Activated T-cell treated with anti-CD3 and anti-CD28 coated beads, Interleukin-2, amount 50 U/mL, for 48 hours (primary cell): ENCODE measurements at regions not wholly inside any gene's neighbourhood (a gene's known extent, or its start where the extent isn't known, plus 50 kb on each side); places are given as distances from the start of the nearest gene placed in this dataset.

Experiments
- DNase-seq, 2 experiments: peaks; one replicate each; pipeline ENCODE4 v3.0.0-alpha.2; 2020

DNA sequence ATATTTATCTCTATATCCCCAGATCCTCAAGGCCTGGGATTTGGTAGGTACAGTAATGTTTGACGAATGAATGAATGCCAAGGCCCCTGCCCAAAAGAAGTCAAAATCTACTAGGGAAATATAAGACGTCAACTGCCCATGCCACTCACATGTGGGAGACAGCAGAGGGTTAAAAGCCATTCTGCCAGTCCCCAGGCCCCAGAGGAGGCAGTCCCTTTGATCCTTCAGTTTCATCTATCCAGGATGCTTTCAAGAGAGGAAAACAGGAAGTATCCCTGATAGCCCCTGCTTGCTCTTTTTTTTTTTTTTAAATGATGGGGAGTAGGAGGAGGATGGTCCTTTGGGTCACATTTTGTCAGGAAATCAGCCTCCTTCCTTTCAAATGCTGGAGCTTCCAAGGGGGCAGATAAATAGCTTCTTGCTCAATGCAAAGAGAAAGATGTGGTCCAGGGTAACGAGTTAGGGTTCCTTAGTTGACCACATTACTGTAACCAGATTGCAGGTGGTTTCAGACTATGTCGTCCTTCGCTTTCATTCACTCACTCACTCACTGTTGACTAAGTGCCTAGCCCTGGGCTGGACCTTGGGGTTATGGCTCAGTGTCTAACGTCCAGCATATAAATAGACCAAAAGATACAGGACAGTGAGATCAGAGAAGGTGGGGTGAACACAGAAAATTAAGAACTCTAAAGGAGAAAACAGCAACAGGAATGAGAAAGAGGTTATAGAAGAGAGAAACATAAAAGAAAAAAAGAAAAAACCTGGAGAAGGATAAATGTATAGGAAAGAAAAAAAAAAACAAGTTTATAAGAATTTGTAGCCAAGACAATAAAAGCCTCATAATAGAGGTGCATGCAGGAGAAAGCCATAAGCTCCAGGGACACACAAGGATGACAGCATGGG, 64.6 kb upstream of the PIM1 start:
- no peak for DNase-seq

DNA sequence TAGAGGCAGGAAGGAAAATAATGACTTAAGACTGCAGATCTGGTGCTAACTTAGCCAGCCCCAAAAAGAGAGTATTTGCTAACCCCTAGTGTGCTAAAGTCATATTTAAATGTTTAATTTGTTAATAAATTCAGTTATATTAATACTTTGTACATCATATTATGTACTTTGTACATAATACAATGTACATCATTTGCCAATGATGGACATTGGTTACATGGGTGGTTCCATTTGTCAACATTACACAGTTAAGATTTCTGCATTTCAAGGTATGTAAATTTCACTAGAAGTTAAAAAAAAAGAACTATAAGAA, 63.9 kb upstream of the PIM1 start:
- DNase-seq = no peak

DNA sequence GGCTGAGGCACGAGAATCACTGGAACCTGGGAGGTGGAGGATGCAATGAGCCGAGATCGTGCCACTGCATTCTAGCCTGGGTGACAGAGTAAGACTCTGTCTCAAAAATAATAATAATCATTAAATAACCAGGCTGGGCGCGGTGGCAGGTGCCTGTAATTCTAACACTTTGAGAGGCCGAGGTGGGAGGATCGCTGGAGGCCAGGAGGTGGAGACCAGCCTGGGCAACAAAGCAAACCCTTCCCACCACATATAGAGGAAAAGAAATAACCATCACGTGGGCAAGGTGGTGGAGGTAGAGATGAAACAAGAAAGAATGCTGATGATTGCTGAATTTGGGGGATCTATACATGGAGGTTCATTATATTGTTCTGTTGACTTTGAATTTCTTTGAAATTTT, 63.4 kb upstream of the PIM1 start:
- DNase-seq = no peak

DNA sequence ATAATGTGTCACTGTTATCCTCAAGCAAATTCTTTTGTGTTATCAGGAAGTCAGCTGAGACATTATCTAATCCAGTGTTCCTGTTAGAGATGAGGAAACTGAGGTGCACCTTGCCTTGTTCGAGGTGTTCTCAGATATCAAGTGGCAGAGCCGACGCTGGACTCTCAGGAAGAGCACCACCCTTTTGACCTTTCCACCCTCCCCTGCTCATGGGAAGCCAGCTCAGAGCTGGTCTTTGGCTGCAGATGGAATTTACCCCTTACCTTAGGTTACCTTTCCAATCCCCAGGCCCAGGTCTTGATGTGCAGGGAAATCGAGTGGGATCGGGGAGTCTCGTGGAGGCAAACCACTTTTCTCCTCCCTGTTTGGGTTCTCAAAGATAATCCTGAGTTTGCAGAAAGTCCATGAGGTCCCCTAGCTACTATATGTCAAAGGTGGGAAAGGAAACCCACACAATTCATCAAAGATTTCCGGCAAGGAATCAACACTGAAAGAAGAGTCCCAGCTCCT, 62.9 kb upstream of the PIM1 start:
- DNase-seq = no peak

DNA sequence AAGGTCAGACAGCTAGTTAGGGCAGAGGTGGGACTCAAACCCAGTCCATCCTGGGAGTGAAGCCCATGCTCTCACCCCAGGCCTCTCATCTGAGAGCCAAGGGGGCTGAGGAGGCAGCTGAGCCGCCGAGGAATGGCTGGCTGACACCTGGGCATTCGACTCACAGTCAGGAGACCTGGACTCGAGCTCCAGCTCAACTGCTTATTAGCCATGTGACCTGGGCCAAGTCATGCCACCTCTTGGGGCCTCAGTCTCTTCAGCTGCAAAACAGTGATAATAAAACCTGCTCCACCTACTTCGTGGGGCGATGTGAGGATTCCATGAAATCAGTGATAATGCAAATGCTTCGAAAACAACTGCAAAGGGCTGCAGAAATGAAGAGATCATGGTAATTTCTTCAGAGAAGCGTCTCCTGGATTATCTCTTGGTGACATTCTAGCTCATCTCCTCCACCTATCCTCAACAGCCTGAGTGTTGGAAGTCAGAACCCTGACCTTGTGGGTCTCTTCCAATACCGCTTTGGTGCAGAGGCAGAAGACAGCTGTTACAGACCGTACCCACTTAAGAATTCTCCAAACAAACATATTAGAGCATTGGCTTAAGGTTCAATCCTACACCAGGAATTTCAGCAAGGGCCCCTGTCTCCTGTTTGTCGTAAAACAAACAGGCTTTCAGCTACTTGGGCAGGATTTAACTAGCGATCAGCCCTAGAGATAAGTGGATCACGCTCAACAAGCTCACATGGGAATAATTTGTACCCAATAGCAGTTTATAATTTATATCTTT, 60.0 kb upstream of the PIM1 start:
- no peak for DNase-seq

DNA sequence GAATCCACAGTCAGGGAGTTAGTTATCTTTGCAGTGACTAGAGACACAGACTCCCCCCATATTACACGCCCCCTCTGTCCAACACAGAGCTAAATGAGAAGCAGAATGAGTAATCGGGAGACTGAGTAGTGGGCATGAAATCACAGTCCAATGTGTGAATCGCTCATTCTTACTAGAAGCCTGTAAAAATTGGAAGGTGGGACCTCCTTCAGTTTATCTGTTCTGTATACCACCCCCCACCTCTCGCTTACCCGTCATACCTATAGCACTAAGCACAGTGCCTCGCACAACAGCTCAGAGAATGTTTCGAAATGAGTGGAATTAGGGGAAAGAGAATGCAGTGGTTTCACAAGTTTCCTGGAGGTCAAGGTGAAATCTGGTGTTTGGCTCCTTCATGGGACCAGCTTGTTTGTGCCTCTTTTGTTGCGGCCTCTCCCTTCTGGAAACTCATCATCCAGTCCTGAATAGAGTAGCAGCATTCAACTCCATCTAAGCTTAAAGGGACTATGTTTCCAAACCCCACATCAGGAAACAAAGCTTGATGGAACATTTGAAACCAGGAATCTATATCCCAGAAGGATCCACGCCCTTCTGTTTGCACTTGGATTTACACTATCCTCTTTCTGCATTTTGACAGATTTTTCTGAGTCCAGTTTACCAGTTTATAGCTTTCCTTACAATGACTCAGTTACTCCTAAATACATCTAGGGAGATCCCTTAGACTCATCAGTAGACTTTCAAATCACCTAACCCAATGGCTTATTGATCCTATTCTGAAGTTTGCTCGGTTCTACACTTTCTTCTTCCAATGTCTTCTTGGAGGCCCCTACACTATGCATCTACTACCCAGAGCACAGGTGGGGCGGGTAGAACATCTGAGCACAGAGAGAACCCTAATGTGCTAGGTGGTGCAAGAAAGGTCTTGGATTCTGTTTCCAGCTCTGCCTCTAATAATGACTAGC, 59.2 kb upstream of the PIM1 start:
- DNase-seq = peak; percentile 44 to 50

DNA sequence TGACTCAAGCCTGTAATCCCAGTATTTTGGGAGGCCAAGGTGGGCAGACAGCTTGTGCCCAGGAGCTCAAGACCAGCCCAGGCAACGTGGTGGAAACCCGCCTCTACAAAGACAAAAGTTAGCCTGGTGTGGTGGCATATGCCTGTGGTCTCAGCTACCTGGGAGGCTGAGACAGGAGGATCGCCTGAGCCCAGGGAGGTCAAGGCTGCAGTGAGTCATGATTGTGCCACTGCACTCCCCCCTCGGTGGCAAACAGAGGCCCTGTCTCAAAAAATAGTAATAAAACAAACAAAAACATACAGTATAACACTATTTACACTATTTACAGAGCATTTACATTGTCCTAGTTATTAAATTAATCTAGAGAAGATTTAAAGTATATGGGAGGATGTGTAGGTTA, 56.0 kb upstream of the PIM1 start:
- no peak for DNase-seq

DNA sequence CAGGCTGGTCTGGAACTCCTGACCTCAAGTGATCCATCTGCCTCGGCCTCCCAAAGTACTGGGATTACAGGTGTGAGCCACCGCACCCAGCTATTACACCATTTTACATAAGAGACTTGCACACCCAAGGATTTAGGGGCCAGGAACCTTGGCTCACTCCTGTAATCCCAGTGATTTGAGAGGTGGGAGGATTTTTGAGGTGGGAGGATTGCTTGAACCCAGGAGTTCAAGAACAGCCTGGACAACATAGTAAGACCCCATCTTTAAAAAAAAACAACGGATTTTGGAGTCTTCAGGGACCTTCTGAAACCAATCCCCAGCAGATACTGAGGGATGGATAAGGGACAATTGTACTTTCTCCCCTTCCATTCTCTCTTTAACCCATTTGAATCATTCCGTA, 55.3 kb upstream of the PIM1 start:
- no peak for DNase-seq

DNA sequence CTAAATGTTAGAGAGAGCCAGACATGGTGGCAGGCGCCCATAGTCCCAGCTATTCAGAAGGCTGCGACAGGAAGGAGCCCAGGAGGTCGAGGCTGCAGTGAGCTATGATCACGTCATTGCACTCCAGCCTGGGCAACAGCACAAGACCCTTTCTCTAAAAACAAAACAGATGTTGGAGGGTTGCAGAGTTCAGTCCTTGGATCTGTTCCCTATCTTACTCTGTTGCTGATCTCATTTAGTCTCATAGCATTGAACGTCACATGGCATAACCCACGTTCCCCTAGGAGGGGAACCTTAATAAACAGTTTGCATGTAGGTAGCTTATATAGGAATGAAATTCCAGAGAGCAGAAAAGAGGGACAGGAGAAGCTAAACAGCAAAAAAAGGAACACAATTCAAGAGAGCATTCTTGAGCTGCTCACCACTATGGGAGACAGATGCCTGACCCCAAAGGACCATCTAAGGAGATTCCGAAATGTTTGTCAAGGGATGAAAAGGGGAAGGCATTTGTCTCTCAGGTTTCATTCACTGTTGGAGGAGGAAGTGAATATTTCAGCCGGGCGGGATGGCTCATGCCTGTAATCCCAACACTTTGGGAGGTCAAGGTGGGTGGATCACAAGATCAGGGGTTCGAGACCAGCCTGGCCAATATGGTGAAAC, 54.6 kb upstream of the PIM1 start:
- no peak for DNase-seq

DNA sequence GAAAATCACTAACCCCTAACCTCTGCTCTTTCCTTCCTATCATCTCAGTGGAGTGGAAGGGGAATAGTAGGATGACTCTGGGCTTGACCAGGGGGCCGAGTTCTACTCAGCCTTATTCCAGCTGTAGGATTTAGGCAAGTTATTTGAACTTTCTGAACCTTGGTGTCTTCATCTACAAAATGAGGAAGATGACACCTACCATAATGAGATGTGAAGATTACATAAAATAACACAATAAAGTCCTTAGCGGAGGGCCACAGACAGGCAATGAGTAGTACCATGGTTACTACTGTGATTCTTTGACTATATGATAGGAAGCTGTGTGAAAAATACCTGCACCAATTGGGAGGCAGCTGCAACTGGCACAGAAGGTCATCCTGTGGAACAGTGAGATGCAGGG, 53.6 kb upstream of the PIM1 start:
- no peak for DNase-seq

DNA sequence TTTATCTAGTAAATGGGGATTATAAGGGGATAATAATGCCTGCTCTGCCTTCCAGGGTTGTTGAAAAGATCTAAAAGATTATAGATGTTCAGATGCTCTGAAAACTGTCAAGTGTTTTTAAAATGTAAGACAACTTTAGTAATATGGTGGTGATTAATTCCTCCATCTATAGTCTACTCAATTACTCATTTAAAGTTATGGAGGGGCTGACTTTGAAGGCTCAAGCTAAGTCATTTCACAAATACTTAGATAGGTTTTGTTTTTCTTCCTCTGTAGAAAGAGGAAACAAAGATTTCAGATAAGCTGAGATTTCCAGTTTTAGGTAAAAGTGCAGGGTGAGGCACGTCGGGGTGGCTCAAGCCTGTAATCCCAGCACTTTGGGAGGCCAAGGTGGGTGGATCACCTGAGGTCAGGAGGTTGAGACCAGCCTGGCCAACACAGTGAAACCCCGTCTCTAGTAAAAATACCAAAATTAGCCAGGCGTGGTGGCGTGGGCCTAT, 50.5 kb upstream of the PIM1 start:
- DNase-seq = no peak
